ENCODE measurements at regions not wholly inside any gene's neighbourhood (a gene's known extent, or its start where the extent isn't known, plus 50 kb on each side); places are given as distances from the start of the nearest gene placed in this dataset.
"Not testable (repeated sequence)": the region's sequence is repeated elsewhere in the genome, so short reads cannot be mapped to it uniquely, and the experiment has no call there.

- H3K4me3 Mint-ChIP-seq = no peak overlapping the region
- peaks cover 29% of the 10 kb centered on the region for H3K27me3 Mint-ChIP-seq
- H3K27ac Mint-ChIP-seq = peak overlapping the region; percentile 84
- H3K36me3 Mint-ChIP-seq = no peaks in the 10 kb centered on the region
- peak; percentile 56 for ATAC-seq
- H3K9me3 Mint-ChIP-seq = no peaks in the 10 kb centered on the region
- peaks cover 15% of the 10 kb centered on the region for H3K4me1 Mint-ChIP-seq
Measured at GRCh38 chr6:6823568-6824224, 235.2 kb downstream of the LY86 start.

GRCh38 chr6:6824381-6824780, 235.9 kb downstream of the LY86 start:
- Mint-ChIP-seq H3K36me3 (no peaks in the 10 kb centered on the region), H3K4me1 (peaks cover 15% of the 10 kb centered on the region), H3K4me3 (no peak overlapping the region), H3K9me3 (no peaks in the 10 kb centered on the region), H3K27ac (no peak overlapping the region), H3K27me3 (peaks cover 29% of the 10 kb centered on the region)
- ATAC-seq = no peak

- Mint-ChIP-seq H3K27ac (peak overlapping the region; percentile 21), H3K27me3 (peaks cover 29% of the 10 kb centered on the region), H3K4me3 (no peak overlapping the region), H3K4me1 (peaks cover 15% of the 10 kb centered on the region), H3K9me3 (no peaks in the 10 kb centered on the region), H3K36me3 (no peaks in the 10 kb centered on the region)
- ATAC-seq = no peak
Measured at GRCh38 chr6:6825193-6825784, 236.8 kb downstream of the LY86 start.

DNA sequence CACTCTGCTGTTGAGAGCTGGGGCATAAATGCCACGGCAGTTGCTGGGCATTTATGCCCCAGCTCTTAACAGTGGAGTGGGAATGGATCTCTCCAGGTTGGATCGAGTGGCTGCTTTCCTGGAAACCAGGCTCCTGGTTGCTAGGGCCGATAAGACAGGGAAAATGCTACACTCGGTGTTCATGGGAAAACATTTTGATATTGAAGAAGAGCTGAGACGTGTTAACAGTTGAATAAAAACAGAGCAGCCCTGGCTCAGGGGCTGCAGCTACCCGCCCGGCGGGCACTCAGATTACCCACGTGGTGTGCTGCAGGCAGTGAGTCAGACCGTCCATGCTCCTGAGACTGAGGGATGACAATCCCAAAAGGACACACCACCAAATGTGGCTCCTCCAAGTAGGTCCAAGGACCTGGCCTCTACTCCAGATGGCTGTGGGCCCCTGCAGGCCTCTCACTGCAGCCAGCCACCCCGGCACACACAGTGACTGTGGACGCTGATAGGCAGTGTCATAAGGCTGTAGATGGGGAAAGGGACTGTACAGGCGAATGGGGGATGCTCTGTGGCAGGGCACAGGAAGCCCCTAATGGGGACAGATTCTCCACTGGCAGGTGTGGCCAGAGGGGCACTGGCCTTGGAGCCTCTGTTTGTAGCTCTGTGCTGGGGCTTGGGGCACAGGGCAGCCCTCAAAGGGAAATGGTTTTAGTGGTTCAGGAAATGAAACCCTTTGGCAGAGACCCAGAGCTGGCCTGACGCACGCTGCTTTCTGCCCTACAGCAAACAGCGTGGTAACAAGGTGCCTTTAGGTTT, 237.8 kb downstream of the LY86 start:
- peaks cover 29% of the 10 kb centered on the region for H3K27me3 Mint-ChIP-seq
- H3K36me3 Mint-ChIP-seq = no peaks in the 10 kb centered on the region
- peak; percentile 92 for ATAC-seq
- peaks cover 15% of the 10 kb centered on the region for H3K4me1 Mint-ChIP-seq
- no peaks in the 10 kb centered on the region for H3K9me3 Mint-ChIP-seq
- peak overlapping the region; percentile 16 for H3K27ac Mint-ChIP-seq
- H3K4me3 Mint-ChIP-seq = no peak overlapping the region

GRCh38 chr6:6826961-6827360, 238.4 kb downstream of the LY86 start:
- H3K27ac Mint-ChIP-seq = peak overlapping the region; percentile 16
- H3K36me3 Mint-ChIP-seq = no peaks in the 10 kb centered on the region
- no peak overlapping the region for H3K4me3 Mint-ChIP-seq
- H3K27me3 Mint-ChIP-seq = peaks cover 32% of the 10 kb centered on the region
- H3K4me1 Mint-ChIP-seq = peaks cover 15% of the 10 kb centered on the region
- no peak for ATAC-seq
- no peaks in the 10 kb centered on the region for H3K9me3 Mint-ChIP-seq

- no peak overlapping the region for H3K27ac Mint-ChIP-seq
- no peaks in the 10 kb centered on the region for H3K9me3 Mint-ChIP-seq
- no peaks in the 10 kb centered on the region for H3K36me3 Mint-ChIP-seq
- peaks cover 55% of the 10 kb centered on the region for H3K27me3 Mint-ChIP-seq
- no peak for ATAC-seq
- peaks cover 15% of the 10 kb centered on the region for H3K4me1 Mint-ChIP-seq
- H3K4me3 Mint-ChIP-seq = no peak overlapping the region
Measured at GRCh38 chr6:6829872-6830685, 241.6 kb downstream of the LY86 start.

DNA sequence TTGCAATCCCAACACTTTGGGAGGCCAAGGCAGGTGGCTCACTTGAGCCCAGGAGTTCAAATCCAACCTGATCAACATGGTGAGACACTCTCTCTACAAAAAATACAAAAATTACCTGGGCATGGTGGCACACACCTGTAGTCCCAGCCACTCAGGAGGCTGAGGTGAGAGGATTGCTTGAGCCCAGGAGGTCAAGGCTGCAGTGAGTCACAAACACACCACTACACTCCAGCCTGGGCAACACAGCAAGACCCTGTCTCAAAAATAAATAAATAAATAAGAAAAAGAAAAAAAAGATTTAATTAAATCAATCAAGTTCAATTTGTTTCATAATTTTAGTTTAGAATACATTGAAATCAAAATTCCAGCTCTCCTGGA, 242.2 kb downstream of the LY86 start:
- H3K4me3 Mint-ChIP-seq, ATAC-seq, H3K36me3 Mint-ChIP-seq, H3K9me3 Mint-ChIP-seq, H3K27ac Mint-ChIP-seq: not testable (repeated sequence)
- peaks cover 15% of the 10 kb centered on the region for H3K4me1 Mint-ChIP-seq
- peaks cover 51% of the 10 kb centered on the region for H3K27me3 Mint-ChIP-seq

DNA sequence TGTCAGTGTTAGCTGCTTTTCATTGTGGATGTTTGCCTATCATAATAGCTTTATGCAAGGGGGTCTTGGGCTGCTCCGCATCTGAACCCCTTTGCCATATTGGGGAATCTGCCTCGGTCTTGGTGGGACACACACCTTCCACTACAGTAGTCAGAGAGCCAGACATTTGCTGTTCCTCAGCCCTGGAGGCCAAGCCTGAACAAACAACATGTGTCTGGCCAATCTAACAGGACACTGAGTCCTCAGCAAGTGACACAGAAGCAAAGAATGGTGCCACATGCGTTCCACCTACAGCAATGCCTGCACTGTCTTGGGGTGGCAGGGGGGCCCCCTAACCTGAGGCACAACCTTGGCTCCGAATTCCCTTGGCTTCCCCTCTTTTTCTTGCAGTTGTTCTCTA, 243.9 kb downstream of the LY86 start:
- no peak for ATAC-seq
- Mint-ChIP-seq H3K4me1 (peaks cover under 1% of the 10 kb centered on the region), H3K27me3 (peaks cover 44% of the 10 kb centered on the region), H3K9me3 (no peaks in the 10 kb centered on the region), H3K27ac (no peak overlapping the region), H3K4me3 (no peak overlapping the region), H3K36me3 (no peaks in the 10 kb centered on the region)

DNA sequence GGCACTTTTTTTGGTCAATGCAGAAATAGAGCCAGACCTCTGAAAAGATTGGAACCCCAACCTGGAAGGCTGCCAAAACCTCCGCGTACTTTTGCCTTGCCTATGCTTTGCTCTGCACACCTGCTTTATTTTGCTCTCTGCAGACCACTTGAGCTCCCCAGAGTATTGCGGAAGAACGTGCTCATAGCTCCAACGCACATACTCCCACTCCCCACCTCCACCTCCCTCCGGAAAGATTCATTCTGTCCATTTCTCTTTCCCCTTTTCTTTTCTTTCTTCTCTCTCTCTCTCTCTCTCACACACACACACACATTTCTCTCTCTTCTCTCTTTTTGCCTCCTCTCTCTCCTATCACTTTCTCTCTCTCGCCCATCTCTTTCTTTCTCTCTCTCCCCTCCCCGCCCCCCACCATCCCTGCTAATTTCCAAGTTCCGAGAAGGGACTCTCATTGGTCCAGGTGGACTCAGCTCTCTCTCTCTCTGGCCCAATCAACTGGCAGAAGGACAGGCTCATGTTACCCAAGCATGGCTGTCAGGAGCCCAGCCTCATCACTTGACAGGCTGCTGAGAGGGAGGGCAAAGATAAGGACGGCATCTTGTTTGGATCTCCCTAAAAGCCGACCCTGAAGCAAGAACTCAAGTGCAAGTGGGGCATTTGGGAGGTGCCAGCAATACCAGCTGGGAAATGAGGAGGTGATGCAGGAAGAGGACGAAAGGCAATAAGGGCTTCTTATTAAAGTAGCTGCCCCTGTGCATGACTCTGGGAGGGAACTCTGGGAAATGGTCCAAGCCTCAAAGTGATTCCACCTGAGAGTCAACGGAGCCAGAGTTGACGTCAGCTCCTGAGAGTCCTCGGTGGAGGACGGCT, 246.1 kb downstream of the LY86 start:
- Mint-ChIP-seq H3K27me3 (peaks cover 33% of the 10 kb centered on the region), H3K27ac (no peak overlapping the region), H3K4me3 (no peak overlapping the region), H3K4me1 (no peaks in the 10 kb centered on the region), H3K36me3 (no peaks in the 10 kb centered on the region), H3K9me3 (no peaks in the 10 kb centered on the region)
- ATAC-seq = no peak

DNA sequence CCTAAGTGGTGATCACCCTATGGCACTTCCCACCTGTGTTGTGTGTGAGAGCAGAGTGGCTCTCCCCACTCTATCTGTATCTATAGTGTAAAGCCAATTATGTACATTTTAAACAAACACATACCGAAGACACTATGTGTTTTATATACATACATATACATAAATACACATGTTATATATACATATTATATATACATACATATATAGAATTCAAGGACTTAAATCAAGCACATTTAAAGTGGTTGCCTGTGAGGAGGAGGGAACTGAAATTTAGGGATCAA, 246.6 kb downstream of the LY86 start:
- Mint-ChIP-seq H3K9me3 (no peaks in the 10 kb centered on the region), H3K4me3 (no peak overlapping the region), H3K4me1 (peaks cover 3% of the 10 kb centered on the region), H3K27ac (no peak overlapping the region), H3K27me3 (peaks cover 33% of the 10 kb centered on the region), H3K36me3 (no peaks in the 10 kb centered on the region)
- ATAC-seq = no peak

- no peak overlapping the region for H3K4me3 Mint-ChIP-seq
- peaks cover 19% of the 10 kb centered on the region for H3K4me1 Mint-ChIP-seq
- no peaks in the 10 kb centered on the region for H3K9me3 Mint-ChIP-seq
- no peak overlapping the region for H3K27ac Mint-ChIP-seq
- ATAC-seq = no peak
- H3K27me3 Mint-ChIP-seq = peaks cover 32% of the 10 kb centered on the region
- H3K36me3 Mint-ChIP-seq = no peaks in the 10 kb centered on the region
Measured at GRCh38 chr6:6836609-6837406, 248.3 kb downstream of the LY86 start.

DNA sequence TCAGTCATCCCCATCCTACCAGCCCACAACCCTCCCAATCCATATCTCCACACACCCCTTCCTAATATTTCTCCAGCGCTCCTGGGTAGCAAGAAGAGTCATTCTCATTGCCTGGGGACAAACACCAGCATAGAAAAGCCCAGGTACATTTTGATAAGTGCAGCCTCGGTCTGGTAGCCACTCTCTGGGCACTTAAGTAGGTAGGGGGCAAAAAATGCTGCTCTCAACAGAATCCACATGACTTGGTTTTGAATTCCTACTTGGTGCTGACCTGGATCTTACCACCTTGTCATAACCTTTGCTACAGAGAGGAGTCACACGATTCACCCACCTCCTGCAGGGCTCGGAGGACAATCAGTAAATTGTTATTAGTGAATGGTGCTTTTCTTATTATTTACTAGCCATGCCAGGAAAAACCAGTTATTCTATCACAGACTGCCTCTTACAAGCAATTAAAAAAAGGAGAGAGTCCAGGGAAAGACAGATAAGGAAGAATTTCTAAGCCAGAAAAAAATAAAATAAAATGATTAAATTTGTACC, 249.1 kb downstream of the LY86 start:
- no peak for ATAC-seq
- Mint-ChIP-seq H3K36me3 (no peaks in the 10 kb centered on the region), H3K4me3 (no peak overlapping the region), H3K9me3 (no peaks in the 10 kb centered on the region), H3K27me3 (peaks cover 30% of the 10 kb centered on the region), H3K4me1 (peaks cover 21% of the 10 kb centered on the region), H3K27ac (no peak overlapping the region)

GRCh38 chr6:6840831-6841291, 252.3 kb downstream of the LY86 start:
- H3K36me3 Mint-ChIP-seq = no peaks in the 10 kb centered on the region
- no peak overlapping the region for H3K4me3 Mint-ChIP-seq
- no peak overlapping the region for H3K27ac Mint-ChIP-seq
- H3K9me3 Mint-ChIP-seq = peaks cover 5% of the 10 kb centered on the region
- peaks cover 21% of the 10 kb centered on the region for H3K4me1 Mint-ChIP-seq
- peaks cover 8% of the 10 kb centered on the region for H3K27me3 Mint-ChIP-seq
- peak; percentile 95 for ATAC-seq

GRCh38 chr6:6841571-6841970, 253.1 kb downstream of the LY86 start:
- H3K4me3 Mint-ChIP-seq = no peak overlapping the region
- peaks cover 21% of the 10 kb centered on the region for H3K4me1 Mint-ChIP-seq
- ATAC-seq = no peak
- peaks cover 9% of the 10 kb centered on the region for H3K9me3 Mint-ChIP-seq
- peaks cover 8% of the 10 kb centered on the region for H3K27me3 Mint-ChIP-seq
- H3K27ac Mint-ChIP-seq = no peak overlapping the region
- H3K36me3 Mint-ChIP-seq = peaks cover 7% of the 10 kb centered on the region
